IMR-90 (cell line): ENCODE measurements at regions not wholly inside any gene's neighbourhood (a gene's known extent, or its start where the extent isn't known, plus 50 kb on each side); places are given as distances from the start of the nearest gene placed in this dataset.

Experiments
- ATAC-seq: fragments of 200-7000 bp; cut with Tn5 transposase; 2 replicates; pipeline ENCODE4 v1.9.1; 2020; ENCODE audit warnings: low read depth, mild to moderate bottlenecking, moderate library complexity
- BruUV-seq: library from RNA; stranded (reverse); fragments of 400-500 nt; replicated peaks from 2 replicates; lab custom pipeline; 2021; lab: Mats Ljungman, UMichigan
- CTCF ChIA-PET: fragments of 300-600 bp; formaldehyde crosslinking; extraction: SDS; loops from one replicate; lab custom pipeline; 2021; ENCODE audit warnings: antibody characterized with exemption; lab: Yijun Ruan, JAX
- POLR2A ChIA-PET: fragments of 300-600 bp; sonication (Branson Sonifier 250); formaldehyde crosslinking; loops from one replicate; lab custom pipeline; 2022; ENCODE audit warnings: antibody characterized with exemption; ENCODE audit not compliant: unreplicated experiment; lab: Charles Lee
- DNase-seq: peaks from one replicate; pipeline ENCODE4 v3.0.0; 2013
- H2AFZ ChIP-seq: replicated peaks from 2 replicates; pipeline ENCODE3; 2013; ENCODE audit warnings: low read length, mild to moderate bottlenecking; ENCODE audit not compliant: poor library complexity
- H2AK5ac ChIP-seq: 2 replicates; pipeline ENCODE4 v1.6.1; 2013; ENCODE audit warnings: low read depth, low read length, inconsistent platforms
- H2AK9ac ChIP-seq: replicated peaks from 2 replicates; pipeline ENCODE3; 2013; ENCODE audit warnings: mild to moderate bottlenecking, low read depth, low read length, moderate library complexity; ENCODE audit not compliant: poor library complexity
- H2BK120ac ChIP-seq: 2 replicates; pipeline ENCODE4 v1.6.1; 2013; ENCODE audit warnings: low read depth, low read length, inconsistent platforms
- H2BK15ac ChIP-seq: 3 replicates; pipeline ENCODE4 v1.6.1; 2013; ENCODE audit warnings: low read depth, low read length, inconsistent platforms
- H2BK20ac ChIP-seq: 2 replicates; pipeline ENCODE4 v1.6.1; 2013; ENCODE audit warnings: low read depth, mild to moderate bottlenecking, inconsistent platforms, low read length, moderate library complexity
- H2BK5ac ChIP-seq: 2 replicates; pipeline ENCODE4 v1.6.1; 2013; ENCODE audit warnings: mild to moderate bottlenecking, low read depth, low read length, inconsistent platforms; ENCODE audit not compliant: poor library complexity, severe bottlenecking
- H3K14ac ChIP-seq: replicated peaks from 2 replicates; pipeline ENCODE4 v1.6.1; 2013; ENCODE audit warnings: low read depth, low read length, inconsistent platforms
- H3K18ac ChIP-seq: 2 replicates; pipeline ENCODE4 v1.6.1; 2013; ENCODE audit warnings: low read depth, low read length, control low read depth
- H3K23ac ChIP-seq: 2 replicates; pipeline ENCODE4 v1.6.1; 2013; ENCODE audit warnings: low read depth, low read length, inconsistent platforms
- H3K27ac ChIP-seq: 2 replicates; pipeline ENCODE4 v1.5.1; 2013; ENCODE audit warnings: mild to moderate bottlenecking, control low read depth, low read length; ENCODE audit not compliant: insufficient read depth
- H3K27me3 ChIP-seq: 2 replicates; pipeline ENCODE4 v1.6.1; 2013; ENCODE audit warnings: low read length; ENCODE audit not compliant: control insufficient read depth, insufficient read depth
- H3K36me3 ChIP-seq: 2 replicates; pipeline ENCODE4 v1.6.1; 2013; ENCODE audit warnings: low read length, mixed read lengths; ENCODE audit not compliant: control insufficient read depth, insufficient read depth
- H3K4ac ChIP-seq: 2 replicates; pipeline ENCODE4 v1.6.1; 2013; ENCODE audit warnings: low read depth, low read length, inconsistent platforms
- H3K4me1 ChIP-seq: 2 replicates; pipeline ENCODE4 v1.6.1; 2013; ENCODE audit warnings: low read length, mixed read lengths; ENCODE audit not compliant: control insufficient read depth, insufficient read depth
- H3K4me2 ChIP-seq: 2 replicates; pipeline ENCODE4 v1.6.1; 2013; ENCODE audit warnings: low read depth, mild to moderate bottlenecking, control low read depth, low read length, moderate library complexity
- H3K4me3 ChIP-seq: 2 replicates; pipeline ENCODE4 v1.5.1; 2013; ENCODE audit warnings: low read depth, mild to moderate bottlenecking, control low read depth, low read length, moderate library complexity; ENCODE audit not compliant: insufficient read depth
- H3K56ac ChIP-seq: 2 replicates; pipeline ENCODE4 v1.6.1; 2013; ENCODE audit warnings: low read length, inconsistent platforms; ENCODE audit not compliant: insufficient read depth; ENCODE audit errors: extremely low read depth
- H3K79me1 ChIP-seq, 2 experiments: 2 replicates each; pipeline ENCODE4 v1.6.1; 2013; ENCODE audit warnings: low read length in 2 of 2, inconsistent platforms in 1 of 2, low read depth in 1 of 2
- H3K9ac ChIP-seq: 2 replicates; pipeline ENCODE4 v1.6.1; 2013; ENCODE audit warnings: low read depth, low read length, control low read depth
- H3K9me1 ChIP-seq: 2 replicates; pipeline ENCODE4 v1.6.1; 2013; ENCODE audit warnings: low read length, inconsistent platforms; ENCODE audit not compliant: insufficient read depth
- H3K9me3 ChIP-seq: 2 replicates; pipeline ENCODE4 v1.6.1; 2013; ENCODE audit warnings: low read length; ENCODE audit not compliant: control insufficient read depth, insufficient read depth
- H4K20me1 ChIP-seq: 2 replicates; pipeline ENCODE4 v1.6.1; 2013; ENCODE audit warnings: low read length, inconsistent platforms; ENCODE audit not compliant: insufficient read depth
- H4K5ac ChIP-seq: 2 replicates; pipeline ENCODE4 v1.6.1; 2013; ENCODE audit warnings: mild to moderate bottlenecking, low read depth, low read length, control low read depth
- H4K8ac ChIP-seq, 2 experiments: 2 replicates each; pipeline ENCODE4 v1.6.1; 2013; ENCODE audit warnings: low read depth in 2 of 2, low read length in 2 of 2, control low read depth in 1 of 2, inconsistent platforms in 1 of 2
- H4K91ac ChIP-seq: 2 replicates; pipeline ENCODE4 v1.6.1; 2013; ENCODE audit warnings: low read depth, low read length, inconsistent platforms; ENCODE audit not compliant: insufficient read depth
- CEBPB ChIP-seq: IDR thresholded peaks from 2 replicates; pipeline ENCODE4 v1.6.1; 2012; ENCODE audit warnings: low read depth, low read length, improper control_type of control experiment
- FOS ChIP-seq: fragments of 150-350 bp; IDR thresholded peaks from 2 replicates; pipeline ENCODE4 v1.6.1; 2016; ENCODE audit warnings: low read depth, low read length
- MAFK ChIP-seq: IDR thresholded peaks from 2 replicates; pipeline ENCODE4 v1.6.1; 2012; ENCODE audit warnings: low read depth, low read length, improper control_type of control experiment
- MAZ ChIP-seq: IDR thresholded peaks from 2 replicates; pipeline ENCODE4 v1.6.1; 2012; ENCODE audit warnings: low read depth, mild to moderate bottlenecking, low read length, improper control_type of control experiment, moderate library complexity, borderline replicate concordance
- POLR2A ChIP-seq: IDR thresholded peaks from 2 replicates; pipeline ENCODE4 v1.6.1; 2012; ENCODE audit warnings: mild to moderate bottlenecking, low read depth, low read length
- RAD21 ChIP-seq: IDR thresholded peaks from 2 replicates; pipeline ENCODE4 v1.6.1; 2012; ENCODE audit warnings: low read length, improper control_type of control experiment
- RCOR1 ChIP-seq: IDR thresholded peaks from 2 replicates; pipeline ENCODE4 v1.6.1; 2012; ENCODE audit warnings: mild to moderate bottlenecking, low read length, improper control_type of control experiment; ENCODE audit not compliant: insufficient replicate concordance
- WGBS, 2 experiments: methylation state at CpG; one replicate each; pipeline versions ENCODE4 v1.1.5 to v1.1.7; 2013; ENCODE audit warnings: missing lambda C conversion rate in 2 of 2; ENCODE audit not compliant: insufficient read length in 1 of 2; ENCODE audit errors: extremely low coverage in 2 of 2; 5-methylcytosine and 5-hydroxymethylcytosine counted together
- dilution Hi-C: fragments of 300-500 bp; cut with HindIII; formaldehyde crosslinking; loops from one replicate; pipeline ENCODE4 v1.14.3; 2018; ENCODE audit warnings: low sequenced_read_pairs; ENCODE audit not compliant: unreplicated experiment
- in situ Hi-C: fragments of 300-500 bp; cut with MboI; formaldehyde crosslinking; loops from 3 replicates; pipeline ENCODE4 v1.14.3; 2019; ENCODE audit warnings: low sequenced_read_pairs, inconsistent platforms, mixed read lengths
- intact Hi-C: fragments of 100-400 bp; cut with micrococcal nuclease; formaldehyde crosslinking; loops from 2 replicates; pipeline ENCODE4 v1.10.0; 2022

- Histone ChIP-seq H3K9ac (no peak overlapping the region), H3K56ac (no peak overlapping the region), H3K4me2 (no peak overlapping the region), H2AK5ac (no peak overlapping the region), H3K4me3 (no peak overlapping the region), H3K23ac (no peak overlapping the region), H2BK20ac (no peak overlapping the region), H3K18ac (no peak overlapping the region), H4K5ac (no peak overlapping the region), H3K27me3 (no peaks in the 10 kb centered on the region), H3K4me1 (no peaks in the 10 kb centered on the region), H3K14ac (no peak overlapping the region), H3K9me1 (no peaks in the 10 kb centered on the region), H3K9me3 (peaks cover 32% of the 10 kb centered on the region), H2BK120ac (no peak overlapping the region), H4K8ac (no peak overlapping the region), H3K4ac (no peak overlapping the region), H2AK9ac (no peak overlapping the region), H3K27ac (no peak overlapping the region), H3K79me1 (no peaks in the 10 kb centered on the region), H2BK5ac (no peak overlapping the region), H3K36me3 (no peaks in the 10 kb centered on the region), H2AFZ (no peak overlapping the region), H4K20me1 (no peaks in the 10 kb centered on the region), H2BK15ac (no peak overlapping the region), H4K91ac (no peak overlapping the region)
- ATAC-seq (no peak), DNase-seq (no peak)
- in situ Hi-C loops = no loop called here
- TF ChIP-seq CEBPB (no peak), RCOR1 (no peak), POLR2A (no peak), MAZ (no peak), MAFK (no peak), FOS (no peak), RAD21 (no peak)
- CTCF ChIA-PET = no interaction called here
- no CpG with 5 or more reads among the region's 5 CpGs for WGBS, 2 experiments
- POLR2A ChIA-PET = no interaction called here
- intact Hi-C loops = no loop called here
- no TSS peak for BruUV-seq
- dilution Hi-C loops = no loop called here
Measured at GRCh38 chr11:134647066-134647743, 235.2 kb upstream of the B3GAT1 start.
